ENCODE measurements at regions not wholly inside any gene's neighbourhood (a gene's known extent, or its start where the extent isn't known, plus 50 kb on each side); places are given as distances from the start of the nearest gene placed in this dataset.

DNA sequence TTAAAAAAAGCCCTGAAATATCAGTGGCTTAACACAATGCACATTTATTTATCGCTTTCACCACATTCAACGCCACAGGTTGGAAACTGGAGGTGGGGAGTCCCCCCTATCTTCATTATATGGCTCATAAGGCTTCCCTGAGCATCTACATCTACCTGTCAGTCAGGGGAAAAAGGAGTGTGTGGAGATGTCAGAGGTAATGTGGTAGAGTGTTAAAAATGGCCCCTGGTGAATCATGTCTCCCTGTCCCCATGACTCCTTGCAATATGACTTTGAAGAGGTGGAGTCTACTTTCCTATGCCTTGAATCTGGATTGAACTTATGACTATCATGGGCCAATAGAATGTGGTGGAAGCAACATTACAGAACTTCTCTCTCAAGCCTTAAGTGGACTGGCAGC lies 65.5 kb upstream of the BTBD3 start:
- Histone ChIP-seq H3K27me3 (ENCODE audit: control insufficient read depth in 1 of 2, insufficient read depth in 1 of 2, low read length in 2 of 2) (no peaks in the 10 kb centered on the region), H2BK15ac (ENCODE audit: low read depth, poor library complexity, severe bottlenecking) (no peak overlapping the region), H3K9ac (ENCODE audit: low read length) (no peak overlapping the region), H3K18ac (ENCODE audit: low read depth in 1 of 2, low read length in 2 of 2) (no peak overlapping the region), H2BK5ac (ENCODE audit: low read depth, low read length, poor library complexity, severe bottlenecking) (no peak overlapping the region), H3K4me1 (ENCODE audit: control insufficient read depth, insufficient read depth, low read depth, low read length) (no peaks in the 10 kb centered on the region), H3K9me3 (ENCODE audit: control insufficient read depth, low read length) (no peaks in the 10 kb centered on the region), H3K79me1 (replicated peaks; ENCODE audit: low read length, poor library complexity, severe bottlenecking) (no peaks in the 10 kb centered on the region), H3K4ac (ENCODE audit: low read depth in 1 of 2, low read length in 2 of 2) (no peak overlapping the region), H3K27ac (ENCODE audit: low read length, poor library complexity, severe bottlenecking) (no peak overlapping the region), H2AFZ (ENCODE audit: low read depth, low read length) (no peak overlapping the region), H2BK120ac (ENCODE audit: low read depth, low read length) (no peak overlapping the region), H4K8ac (ENCODE audit: low read length) (no peak overlapping the region), H3K4me2 (ENCODE audit: low read length, poor library complexity, severe bottlenecking) (no peak overlapping the region), H2BK12ac (ENCODE audit: low read length in 2 of 2) (no peak overlapping the region), H4K91ac (ENCODE audit: low read length) (no peak overlapping the region), H3K23ac (ENCODE audit: low read length in 2 of 2) (no peak overlapping the region), H3K4me3 (ENCODE audit: insufficient read depth in 1 of 2, low read depth in 1 of 2, low read length in 2 of 2) (no peak overlapping the region), H2AK5ac (ENCODE audit: low read length, severe bottlenecking) (no peak overlapping the region), H3K14ac (ENCODE audit: low read length in 2 of 2) (no peak overlapping the region), H3K36me3 (ENCODE audit: control insufficient read depth in 1 of 2, insufficient read depth in 2 of 2, low read depth in 1 of 2, low read length in 2 of 2) (no peaks in the 10 kb centered on the region)
- no CpG with 5 or more reads among the region's 2 CpGs for WGBS
- no peak for DNase-seq

- Histone ChIP-seq H3K9me3 (ENCODE audit: control insufficient read depth, low read length) (no peaks in the 10 kb centered on the region), H2AFZ (ENCODE audit: low read depth, low read length) (no peak overlapping the region), H3K4me3 (ENCODE audit: insufficient read depth in 1 of 2, low read depth in 1 of 2, low read length in 2 of 2) (no peak overlapping the region), H3K36me3 (ENCODE audit: control insufficient read depth in 1 of 2, insufficient read depth in 2 of 2, low read depth in 1 of 2, low read length in 2 of 2) (no peaks in the 10 kb centered on the region), H2BK120ac (ENCODE audit: low read depth, low read length) (no peak overlapping the region), H2BK15ac (ENCODE audit: low read depth, poor library complexity, severe bottlenecking) (no peak overlapping the region), H3K27ac (ENCODE audit: low read length, poor library complexity, severe bottlenecking) (no peak overlapping the region), H3K14ac (ENCODE audit: low read length in 2 of 2) (no peak overlapping the region), H4K8ac (ENCODE audit: low read length) (no peak overlapping the region), H3K23ac (ENCODE audit: low read length in 2 of 2) (no peak overlapping the region), H2BK5ac (ENCODE audit: low read depth, low read length, poor library complexity, severe bottlenecking) (no peak overlapping the region), H3K4me1 (ENCODE audit: control insufficient read depth, insufficient read depth, low read depth, low read length) (no peaks in the 10 kb centered on the region), H3K4ac (ENCODE audit: low read depth in 1 of 2, low read length in 2 of 2) (no peak overlapping the region), H3K18ac (ENCODE audit: low read depth in 1 of 2, low read length in 2 of 2) (peak overlapping the region in 1 of 2 experiments; percentile 18), H2BK12ac (ENCODE audit: low read length in 2 of 2) (no peak overlapping the region), H4K91ac (ENCODE audit: low read length) (no peak overlapping the region), H3K9ac (ENCODE audit: low read length) (no peak overlapping the region), H3K27me3 (ENCODE audit: control insufficient read depth in 1 of 2, insufficient read depth in 1 of 2, low read length in 2 of 2) (no peaks in the 10 kb centered on the region), H2AK5ac (ENCODE audit: low read length, severe bottlenecking) (no peak overlapping the region), H3K79me1 (replicated peaks; ENCODE audit: low read length, poor library complexity, severe bottlenecking) (no peaks in the 10 kb centered on the region), H3K4me2 (ENCODE audit: low read length, poor library complexity, severe bottlenecking) (no peak overlapping the region)
- WGBS: no CpG with 5 or more reads among the region's 1 CpG
- no peak for DNase-seq
Measured at GRCh38 chr20:11852811-11853210, 64.9 kb upstream of the BTBD3 start.

DNA sequence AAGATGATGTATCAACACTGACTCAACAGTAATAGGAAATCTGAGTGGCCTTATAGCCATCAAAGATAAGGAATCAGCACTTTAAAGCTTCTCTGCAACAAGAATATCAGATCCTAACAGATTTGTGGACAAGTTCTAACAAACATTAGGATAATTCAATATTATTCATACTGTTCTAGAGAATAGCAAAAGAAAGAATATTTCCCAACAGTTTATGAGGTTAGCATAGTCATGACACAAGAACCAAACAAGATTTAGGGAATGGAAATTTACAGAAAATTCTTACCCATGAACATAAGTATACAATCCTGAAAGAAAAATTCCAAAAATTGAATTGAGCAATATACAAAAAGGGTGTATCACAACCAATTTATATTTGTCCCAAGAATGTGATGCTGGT lies 64.3 kb upstream of the BTBD3 start:
- no peak overlapping the region for H4K91ac ChIP-seq (ENCODE audit: low read length)

GRCh38 chr20:11861479-11861878 lies 56.2 kb upstream of the BTBD3 start:
- DNase-seq: no peak
- no peak overlapping the region for H3K4ac ChIP-seq (ENCODE audit: low read depth in 1 of 2, low read length in 2 of 2)
- no peak overlapping the region for H3K9ac ChIP-seq (ENCODE audit: low read length)
- H3K36me3 ChIP-seq (ENCODE audit: control insufficient read depth in 1 of 2, insufficient read depth in 2 of 2, low read depth in 1 of 2, low read length in 2 of 2): no peaks in the 10 kb centered on the region
- H3K27ac ChIP-seq (ENCODE audit: low read length, poor library complexity, severe bottlenecking): no peak overlapping the region
- no peak overlapping the region for H4K91ac ChIP-seq (ENCODE audit: low read length)
- no peak overlapping the region for H3K4me2 ChIP-seq (ENCODE audit: low read length, poor library complexity, severe bottlenecking)
- no peak overlapping the region for H3K4me3 ChIP-seq (ENCODE audit: insufficient read depth in 1 of 2, low read depth in 1 of 2, low read length in 2 of 2)
- no peak overlapping the region for H3K14ac ChIP-seq (ENCODE audit: low read length in 2 of 2)
- no peaks in the 10 kb centered on the region for H3K27me3 ChIP-seq (ENCODE audit: control insufficient read depth in 1 of 2, insufficient read depth in 1 of 2, low read length in 2 of 2)
- no peak overlapping the region for H2BK12ac ChIP-seq (ENCODE audit: low read length in 2 of 2)
- no peak overlapping the region for H2BK120ac ChIP-seq (ENCODE audit: low read depth, low read length)
- H3K18ac ChIP-seq (ENCODE audit: low read depth in 1 of 2, low read length in 2 of 2): no peak overlapping the region
- H2AFZ ChIP-seq (ENCODE audit: low read depth, low read length): no peak overlapping the region
- WGBS: 83% methylated on average over 3 of the region's 3 CpGs
- H3K9me3 ChIP-seq (ENCODE audit: control insufficient read depth, low read length): no peaks in the 10 kb centered on the region
- no peak overlapping the region for H2AK5ac ChIP-seq (ENCODE audit: low read length, severe bottlenecking)
- no peak overlapping the region for H4K8ac ChIP-seq (ENCODE audit: low read length)
- no peaks in the 10 kb centered on the region for H3K4me1 ChIP-seq (ENCODE audit: control insufficient read depth, insufficient read depth, low read depth, low read length)
- H2BK5ac ChIP-seq (ENCODE audit: low read depth, low read length, poor library complexity, severe bottlenecking): no peak overlapping the region
- H3K79me1 ChIP-seq (replicated peaks; ENCODE audit: low read length, poor library complexity, severe bottlenecking): no peaks in the 10 kb centered on the region
- no peak overlapping the region for H2BK15ac ChIP-seq (ENCODE audit: low read depth, poor library complexity, severe bottlenecking)
- H3K23ac ChIP-seq (ENCODE audit: low read length in 2 of 2): no peak overlapping the region

More for the DNA sequence above, 64.3 kb upstream of the BTBD3 start:
- peak; percentile 6 for DNase-seq
- H2BK120ac ChIP-seq (ENCODE audit: low read depth, low read length): no peak overlapping the region
- H3K9ac ChIP-seq (ENCODE audit: low read length): peak overlapping the region; percentile 3
- no peak overlapping the region for H2BK15ac ChIP-seq (ENCODE audit: low read depth, poor library complexity, severe bottlenecking)
- H3K23ac ChIP-seq (ENCODE audit: low read length in 2 of 2): no peak overlapping the region
- H3K27me3 ChIP-seq (ENCODE audit: control insufficient read depth in 1 of 2, insufficient read depth in 1 of 2, low read length in 2 of 2): no peaks in the 10 kb centered on the region
- H2AK5ac ChIP-seq (ENCODE audit: low read length, severe bottlenecking): no peak overlapping the region
- H3K4me2 ChIP-seq (ENCODE audit: low read length, poor library complexity, severe bottlenecking): no peak overlapping the region
- no peak overlapping the region for H2BK5ac ChIP-seq (ENCODE audit: low read depth, low read length, poor library complexity, severe bottlenecking)
- no peak overlapping the region for H2BK12ac ChIP-seq (ENCODE audit: low read length in 2 of 2)
- H3K4ac ChIP-seq (ENCODE audit: low read depth in 1 of 2, low read length in 2 of 2): no peak overlapping the region
- no peaks in the 10 kb centered on the region for H3K36me3 ChIP-seq (ENCODE audit: control insufficient read depth in 1 of 2, insufficient read depth in 2 of 2, low read depth in 1 of 2, low read length in 2 of 2)
- H2AFZ ChIP-seq (ENCODE audit: low read depth, low read length): no peak overlapping the region
- H3K14ac ChIP-seq (ENCODE audit: low read length in 2 of 2): no peak overlapping the region
- H3K18ac ChIP-seq (ENCODE audit: low read depth in 1 of 2, low read length in 2 of 2): no peak overlapping the region
- no peaks in the 10 kb centered on the region for H3K9me3 ChIP-seq (ENCODE audit: control insufficient read depth, low read length)
- no peak overlapping the region for H4K8ac ChIP-seq (ENCODE audit: low read length)
- H3K4me1 ChIP-seq (ENCODE audit: control insufficient read depth, insufficient read depth, low read depth, low read length): no peaks in the 10 kb centered on the region
- no peaks in the 10 kb centered on the region for H3K79me1 ChIP-seq (replicated peaks; ENCODE audit: low read length, poor library complexity, severe bottlenecking)
- no peak overlapping the region for H3K27ac ChIP-seq (ENCODE audit: low read length, poor library complexity, severe bottlenecking)
- no peak overlapping the region for H3K4me3 ChIP-seq (ENCODE audit: insufficient read depth in 1 of 2, low read depth in 1 of 2, low read length in 2 of 2)

Measured in mesenchymal stem cell (in vitro differentiated cells and primary cell).